B cell (primary cell): ENCODE measurements at regions not wholly inside any gene's neighbourhood (a gene's known extent, or its start where the extent isn't known, plus 50 kb on each side); places are given as distances from the start of the nearest gene placed in this dataset.
"Not testable (repeated sequence)": the region's sequence is repeated elsewhere in the genome, so short reads cannot be mapped to it uniquely, and the experiment has no call there.

Experiments
- ATAC-seq: fragments of 200-7000 bp; cut with Tn5 transposase; one replicate; pipeline ENCODE4 v1.10.0; 2021; ENCODE audit warnings: low read depth, mild to moderate bottlenecking, moderate number of reproducible peaks, moderate library complexity
- CTCF ChIA-PET: fragments of 350-600 bp; sonication (Branson Sonifier 250); formaldehyde crosslinking; loops from one replicate; lab custom pipeline; 2021; ENCODE audit warnings: antibody characterized with exemption, inconsistent platforms; lab: Charles Lee
- POLR2A ChIA-PET: fragments of 350-600 bp; sonication (Branson Sonifier 250); formaldehyde crosslinking; loops from one replicate; lab custom pipeline; 2021; ENCODE audit warnings: antibody characterized with exemption; lab: Charles Lee
- DNase-seq: peaks from one replicate; pipeline ENCODE4 v3.0.0; 2013
- H2AFZ ChIP-seq: 2 replicates; pipeline ENCODE4 v1.6.1; 2012; ENCODE audit warnings: mild to moderate bottlenecking, low read depth, low read length; ENCODE audit not compliant: insufficient read depth, poor library complexity, severe bottlenecking
- H3K27ac ChIP-seq, 2 donors: 1 replicate in 1 of 2; 2 replicates in 1 of 2; pipeline ENCODE4 v1.5.1; 2012 to 2013; ENCODE audit warnings: low read length in 2 of 2, mild to moderate bottlenecking in 2 of 2, moderate library complexity in 1 of 2
- H3K27me3 ChIP-seq, 4 experiments: fragments of 200-600 bp in 1 of 4; sonication (generic) in 1 of 4; replicated peaks in 1 of 4; 1 replicate in 2 of 4; 2 replicates in 2 of 4; pipeline versions ENCODE4 v1.6.1 to v1.7.0; 2013 to 2016; ENCODE audit warnings: low read length in 3 of 4, mild to moderate bottlenecking in 2 of 4, mixed read lengths in 1 of 4, moderate library complexity in 1 of 4; ENCODE audit not compliant: insufficient read depth in 4 of 4, control insufficient read depth in 3 of 4; ENCODE audit errors: control extremely low read depth in 1 of 4
- H3K36me3 ChIP-seq, 2 experiments: replicated peaks in 1 of 2; 1 replicate in 1 of 2; 2 replicates in 1 of 2; pipeline versions ENCODE4 v1.6.1 to v1.7.1; 2013; ENCODE audit warnings: low read length in 1 of 2; ENCODE audit not compliant: insufficient read depth in 2 of 2, control insufficient read depth in 1 of 2; ENCODE audit errors: control extremely low read depth in 1 of 2, extremely low read depth in 1 of 2
- H3K4me1 ChIP-seq, 2 donors: fragments of 200-600 bp in 1 of 2; sonication (generic) in 1 of 2; 1 replicate in 1 of 2; 2 replicates in 1 of 2; pipeline versions ENCODE4 v1.5.1 to v1.6.1; 2013 to 2017; ENCODE audit warnings: low read length in 2 of 2; ENCODE audit not compliant: control insufficient read depth in 2 of 2, insufficient read depth in 2 of 2
- H3K4me2 ChIP-seq: replicated peaks from 2 replicates; pipeline ENCODE3; 2012; ENCODE audit warnings: mild to moderate bottlenecking, low read depth, low read length; ENCODE audit not compliant: poor library complexity, severe bottlenecking
- H3K4me3 ChIP-seq, 5 experiments: fragments of 200-600 bp in 1 of 5; sonication (generic) in 1 of 5; 1 replicate in 3 of 5; 2 replicates in 2 of 5; pipeline versions ENCODE4 v1.5.1 to v1.7.0; 2011 to 2016; ENCODE audit warnings: low read length in 4 of 5, mild to moderate bottlenecking in 4 of 5, low read depth in 2 of 5, control low read depth in 1 of 5, moderate library complexity in 1 of 5; ENCODE audit not compliant: insufficient read depth in 1 of 5; ENCODE audit errors: control extremely low read depth in 1 of 5, extremely low read depth in 1 of 5
- H3K79me2 ChIP-seq: fragments of 200-600 bp; sonication (generic); one replicate; pipeline ENCODE4 v1.6.0; 2016; ENCODE audit warnings: low read length; ENCODE audit not compliant: control insufficient read depth, insufficient read depth
- H3K9ac ChIP-seq: fragments of 200-600 bp; sonication (generic); 2 replicates; pipeline ENCODE4 v1.6.1; 2017; ENCODE audit warnings: mild to moderate bottlenecking, low read length, moderate library complexity
- H3K9me3 ChIP-seq, 3 donors: one replicate each; pipeline versions ENCODE4 v1.6.1 to v1.7.1; 2013; ENCODE audit warnings: low read length in 2 of 3; ENCODE audit not compliant: control insufficient read depth in 2 of 3, insufficient read depth in 1 of 3; ENCODE audit errors: control extremely low read depth in 1 of 3
- H4K20me1 ChIP-seq: 2 replicates; pipeline ENCODE4 v1.6.0; 2012; ENCODE audit warnings: mild to moderate bottlenecking, low read length; ENCODE audit not compliant: insufficient read depth, control insufficient read depth, poor library complexity, severe bottlenecking
- H3K27ac Mint-ChIP-seq: one replicate; pipeline ENCODE4 v1.8.0; 2021; ENCODE audit warnings: mixed read lengths
- H3K27me3 Mint-ChIP-seq: one replicate; pipeline ENCODE4 v1.8.0; 2021; ENCODE audit warnings: mixed read lengths
- H3K4me1 Mint-ChIP-seq: one replicate; pipeline ENCODE4 v1.8.0; 2021; ENCODE audit warnings: mixed read lengths
- H3K4me3 Mint-ChIP-seq: one replicate; pipeline ENCODE4 v1.8.0; 2021; ENCODE audit warnings: mixed read lengths
- H3K9me3 Mint-ChIP-seq: one replicate; pipeline ENCODE4 v1.8.0; 2022; ENCODE audit warnings: mixed read lengths; ENCODE audit not compliant: insufficient read depth
- EZH2 ChIP-seq: IDR thresholded peaks from 2 replicates; pipeline ENCODE4 v1.6.1; 2012; ENCODE audit warnings: borderline replicate concordance, low read depth, mild to moderate bottlenecking, moderate library complexity, low read length; ENCODE audit not compliant: insufficient read depth, poor library complexity, severe bottlenecking
- WGBS: methylation state at CpG from one replicate; pipeline ENCODE4 v1.1.5; 2013; ENCODE audit warnings: missing lambda C conversion rate; ENCODE audit not compliant: insufficient coverage; 5-methylcytosine and 5-hydroxymethylcytosine counted together
- intact Hi-C: fragments of 100-400 bp; cut with micrococcal nuclease; formaldehyde crosslinking; loops from one replicate; pipeline ENCODE4 v1.10.0; 2022
- TF ChIP-seq, protein P1 (sequence below): fragments of 200-600 bp; IDR thresholded peaks from one replicate; pipeline ENCODE4 v1.8.0; 2022; ENCODE audit warnings: antibody characterized with exemption, mild to moderate bottlenecking

DNA sequence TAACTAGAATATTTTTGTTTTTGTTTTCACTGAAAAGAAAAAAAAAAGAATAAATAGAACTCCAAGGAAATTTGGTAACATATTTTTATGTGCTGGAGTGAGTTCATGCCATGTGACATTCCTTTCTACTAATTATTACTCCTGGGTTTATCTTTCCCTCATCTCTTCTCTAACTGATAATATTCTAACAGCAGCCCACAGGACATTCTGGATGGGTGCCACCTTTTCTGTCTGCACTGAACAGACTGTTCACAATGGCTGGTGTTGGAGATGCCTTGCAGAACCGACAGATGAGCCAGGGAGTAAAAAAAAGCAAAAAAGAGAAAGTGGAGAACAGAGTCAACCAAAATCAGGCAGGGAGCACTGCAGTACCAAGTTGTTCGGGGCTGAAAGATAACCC, 151.3 kb downstream of the OR4M2 start:
- H3K4me3 Mint-ChIP-seq: no peak overlapping the region
- DNase-seq: no peak
- H3K27me3 Mint-ChIP-seq: peaks cover 20% of the 10 kb centered on the region
- H3K27ac Mint-ChIP-seq: no peak overlapping the region
- WGBS: 67% methylated on average over 2 of the region's 2 CpGs
- POLR2A ChIA-PET: no interaction called here
- intact Hi-C loops: no loop called here
- ATAC-seq: no peak
- H3K4me1 Mint-ChIP-seq: no peaks in the 10 kb centered on the region
- peaks cover 3% of the 10 kb centered on the region for H3K9me3 Mint-ChIP-seq
- no peak overlapping the region for H3K4me2 ChIP-seq
- no peak overlapping the region for H2AFZ ChIP-seq
- no peak overlapping the region for H3K27ac ChIP-seq
- CTCF ChIA-PET: no interaction called here
- H3K4me3 ChIP-seq: no peak overlapping the region
- H3K36me3 ChIP-seq: no peaks in the 10 kb centered on the region
- peaks cover 0 to 14% (median 0%) of the 10 kb centered on the region in 4 experiments for H3K27me3 ChIP-seq
- no peak overlapping the region for H3K9ac ChIP-seq
- TF ChIP-seq EZH2: no peak
- TF ChIP-seq, protein P1, sequence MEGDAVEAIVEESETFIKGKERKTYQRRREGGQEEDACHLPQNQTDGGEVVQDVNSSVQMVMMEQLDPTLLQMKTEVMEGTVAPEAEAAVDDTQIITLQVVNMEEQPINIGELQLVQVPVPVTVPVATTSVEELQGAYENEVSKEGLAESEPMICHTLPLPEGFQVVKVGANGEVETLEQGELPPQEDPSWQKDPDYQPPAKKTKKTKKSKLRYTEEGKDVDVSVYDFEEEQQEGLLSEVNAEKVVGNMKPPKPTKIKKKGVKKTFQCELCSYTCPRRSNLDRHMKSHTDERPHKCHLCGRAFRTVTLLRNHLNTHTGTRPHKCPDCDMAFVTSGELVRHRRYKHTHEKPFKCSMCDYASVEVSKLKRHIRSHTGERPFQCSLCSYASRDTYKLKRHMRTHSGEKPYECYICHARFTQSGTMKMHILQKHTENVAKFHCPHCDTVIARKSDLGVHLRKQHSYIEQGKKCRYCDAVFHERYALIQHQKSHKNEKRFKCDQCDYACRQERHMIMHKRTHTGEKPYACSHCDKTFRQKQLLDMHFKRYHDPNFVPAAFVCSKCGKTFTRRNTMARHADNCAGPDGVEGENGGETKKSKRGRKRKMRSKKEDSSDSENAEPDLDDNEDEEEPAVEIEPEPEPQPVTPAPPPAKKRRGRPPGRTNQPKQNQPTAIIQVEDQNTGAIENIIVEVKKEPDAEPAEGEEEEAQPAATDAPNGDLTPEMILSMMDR: no peak
- no peaks in the 10 kb centered on the region for H3K4me1 ChIP-seq
- no peaks in the 10 kb centered on the region for H3K79me2 ChIP-seq
- peaks cover 0 to 10% (median 0%) of the 10 kb centered on the region in 3 donors for H3K9me3 ChIP-seq
- H4K20me1 ChIP-seq: no peaks in the 10 kb centered on the region

DNA sequence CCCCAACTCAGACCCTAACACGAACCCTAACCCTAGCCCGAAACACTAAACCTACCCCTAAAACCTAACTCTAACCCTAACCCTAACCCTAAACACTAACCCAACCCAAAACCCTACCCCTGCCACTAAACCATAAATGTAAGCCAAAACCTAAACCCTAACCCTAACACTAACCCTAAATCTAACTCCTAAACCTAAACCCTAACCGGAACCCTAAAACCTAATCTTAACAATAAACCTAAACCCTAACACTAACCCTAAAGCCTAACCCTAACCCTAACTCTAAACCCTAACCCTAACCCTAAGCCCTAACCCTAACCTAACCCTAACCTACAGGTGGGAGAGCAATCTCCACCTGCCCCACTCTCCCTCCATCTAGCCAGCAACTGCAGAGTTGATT, 152.3 kb downstream of the OR4M2 start:
- no peak overlapping the region for H3K27ac Mint-ChIP-seq

DNA sequence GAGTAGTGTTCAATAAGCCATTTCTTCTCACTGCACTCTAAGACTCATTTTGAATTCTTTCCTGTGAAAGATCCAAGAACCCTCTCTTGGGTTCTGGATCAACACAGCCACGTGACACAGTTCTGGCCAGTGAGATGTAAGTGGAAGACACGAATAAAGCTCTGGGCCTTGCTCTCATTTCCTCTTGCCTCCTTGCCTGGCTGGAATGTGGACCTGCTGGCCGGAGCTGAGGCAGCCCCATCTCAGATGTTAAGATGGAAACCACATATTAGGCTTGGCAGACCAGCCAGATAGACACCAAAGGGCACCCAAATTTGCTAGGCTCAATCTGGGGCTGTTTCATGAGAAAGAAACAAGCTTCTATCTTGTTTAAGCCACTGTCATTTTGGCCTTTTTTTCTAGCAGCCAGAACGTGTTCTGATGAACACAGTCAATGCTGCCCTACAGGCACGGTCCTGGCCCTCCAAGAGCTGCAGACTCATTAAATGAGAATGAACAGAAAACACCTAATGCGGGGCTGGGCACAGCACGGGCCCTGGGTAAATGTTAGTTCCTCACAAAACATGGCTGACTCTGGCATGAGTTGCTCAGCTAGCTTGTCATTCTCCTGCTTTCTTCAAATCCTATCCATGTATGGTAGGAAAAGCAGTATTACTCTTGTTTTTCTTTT, 155.1 kb downstream of the OR4M2 start:
- H4K20me1 ChIP-seq, H3K4me3 Mint-ChIP-seq, intact Hi-C loops, H3K4me1 Mint-ChIP-seq, H2AFZ ChIP-seq, ATAC-seq, H3K27me3 Mint-ChIP-seq, H3K27ac ChIP-seq, H3K4me1 ChIP-seq, H3K27ac Mint-ChIP-seq, DNase-seq, H3K9me3 Mint-ChIP-seq, H3K4me3 ChIP-seq, H3K27me3 ChIP-seq, H3K79me2 ChIP-seq, H3K9ac ChIP-seq, CTCF ChIA-PET, POLR2A ChIA-PET, H3K4me2 ChIP-seq, H3K36me3 ChIP-seq: not testable (repeated sequence)
- peaks cover 0 to 15% (median 0%) of the 10 kb centered on the region in 3 donors for H3K9me3 ChIP-seq
- 81% methylated on average over 5 of the region's 7 CpGs for WGBS

More for the DNA sequence above, 152.3 kb downstream of the OR4M2 start:
- no peaks in the 10 kb centered on the region for H3K36me3 ChIP-seq
- TF ChIP-seq, protein P1: no peak
- TF ChIP-seq EZH2: no peak
- POLR2A ChIA-PET: no interaction called here
- ATAC-seq (no peak), DNase-seq (no peak)
- H3K4me1 ChIP-seq: no peaks in the 10 kb centered on the region
- no peaks in the 10 kb centered on the region for H4K20me1 ChIP-seq
- 94% methylated on average over 3 of the region's 3 CpGs for WGBS
- no peak overlapping the region for H2AFZ ChIP-seq
- peaks cover 0 to 7% (median 0%) of the 10 kb centered on the region in 4 experiments for H3K27me3 ChIP-seq
- peaks cover 3% of the 10 kb centered on the region for H3K9me3 Mint-ChIP-seq
- H3K9me3 ChIP-seq: peaks cover 0 to 10% (median 0%) of the 10 kb centered on the region in 3 donors
- no peaks in the 10 kb centered on the region for H3K4me1 Mint-ChIP-seq
- H3K4me3 Mint-ChIP-seq: no peak overlapping the region
- H3K4me2 ChIP-seq: no peak overlapping the region
- no peak overlapping the region for H3K9ac ChIP-seq
- CTCF ChIA-PET: no interaction called here
- H3K79me2 ChIP-seq: no peaks in the 10 kb centered on the region
- H3K4me3 ChIP-seq: no peak overlapping the region
- intact Hi-C loops: no loop called here
- peaks cover 17% of the 10 kb centered on the region for H3K27me3 Mint-ChIP-seq
- H3K27ac ChIP-seq: no peak overlapping the region
